GM12872 (cell line): ENCODE measurements at regions not wholly inside any gene's neighbourhood (a gene's known extent, or its start where the extent isn't known, plus 50 kb on each side); places are given as distances from the start of the nearest gene placed in this dataset.

Experiments used
- CTCF ChIP-seq: IDR thresholded peaks from 3 replicates; pipeline ENCODE4 v1.5.1; 2011; ENCODE audit warnings: low read depth, mild to moderate bottlenecking, low read length, moderate library complexity; ENCODE audit not compliant: insufficient read depth

GRCh38 chr5:96333391-96333790 lies 99.7 kb downstream of the PCSK1 start:
- TF ChIP-seq CTCF: no peak

- no peak for TF ChIP-seq CTCF
Measured at GRCh38 chr5:96332535-96333366, 100.3 kb downstream of the PCSK1 start.

- no peak for TF ChIP-seq CTCF
Measured at GRCh38 chr5:96331681-96332361, 101.2 kb downstream of the PCSK1 start.

GRCh38 chr5:96331210-96331609 lies 101.8 kb downstream of the PCSK1 start:
- no peak for TF ChIP-seq CTCF

- TF ChIP-seq CTCF: no peak
Measured at GRCh38 chr5:96330530-96331140, 102.4 kb downstream of the PCSK1 start.

- no peak for TF ChIP-seq CTCF
Measured at GRCh38 chr5:96329886-96330529, 103.0 kb downstream of the PCSK1 start.

GRCh38 chr5:96329289-96329688 lies 103.8 kb downstream of the PCSK1 start:
- no peak for TF ChIP-seq CTCF
